ENCODE measurements at regions not wholly inside any gene's neighbourhood (a gene's known extent, or its start where the extent isn't known, plus 50 kb on each side); places are given as distances from the start of the nearest gene placed in this dataset.
"Not testable (repeated sequence)": the region's sequence is repeated elsewhere in the genome, so short reads cannot be mapped to it uniquely, and the experiment has no call there.

- H3K27me3 ChIP-seq (ENCODE audit: control insufficient read depth, insufficient read depth, low read length); H3K9me3 ChIP-seq (ENCODE audit: control insufficient read depth in 2 of 2, low read length in 2 of 2); H3K27ac ChIP-seq (ENCODE audit: insufficient read depth, low read length, poor library complexity, severe bottlenecking); ATAC-seq (ENCODE audit: low read depth in 2 of 2); H3K27me3 Mint-ChIP-seq; H3K4me3 Mint-ChIP-seq; H3K27ac Mint-ChIP-seq; H3K36me3 ChIP-seq (ENCODE audit: control insufficient read depth, insufficient read depth, low read length); H3K36me3 Mint-ChIP-seq; H3K4me1 Mint-ChIP-seq; DNase-seq; H3K9me3 Mint-ChIP-seq; H3K4me3 ChIP-seq (ENCODE audit: low read depth, low read length); H3K4me1 ChIP-seq (ENCODE audit: control insufficient read depth, insufficient read depth, low read length, poor library complexity, severe bottlenecking): not testable (repeated sequence)
Measured at GRCh38 chr9:40221596-40222233, 866.2 kb downstream of the SPATA31A1 start.

GRCh38 chr9:40222617-40223200 is 867.2 kb downstream of the SPATA31A1 start:
- not testable (repeated sequence) for H3K4me3 ChIP-seq (ENCODE audit: low read depth, low read length); H3K27me3 ChIP-seq (ENCODE audit: control insufficient read depth, insufficient read depth, low read length); H3K4me1 Mint-ChIP-seq; DNase-seq; H3K27me3 Mint-ChIP-seq; ATAC-seq (ENCODE audit: low read depth in 2 of 2); H3K36me3 Mint-ChIP-seq; H3K9me3 ChIP-seq (ENCODE audit: control insufficient read depth in 2 of 2, low read length in 2 of 2); H3K27ac Mint-ChIP-seq; H3K27ac ChIP-seq (ENCODE audit: insufficient read depth, low read length, poor library complexity, severe bottlenecking); H3K36me3 ChIP-seq (ENCODE audit: control insufficient read depth, insufficient read depth, low read length); H3K4me3 Mint-ChIP-seq; H3K4me1 ChIP-seq (ENCODE audit: control insufficient read depth, insufficient read depth, low read length, poor library complexity, severe bottlenecking); H3K9me3 Mint-ChIP-seq

- not testable (repeated sequence) for H3K9me3 Mint-ChIP-seq; H3K27me3 ChIP-seq (ENCODE audit: control insufficient read depth, insufficient read depth, low read length); H3K36me3 ChIP-seq (ENCODE audit: control insufficient read depth, insufficient read depth, low read length)
Measured at GRCh38 chr9:40223353-40223752, 867.9 kb downstream of the SPATA31A1 start.

More at GRCh38 chr9:40223353-40223752, 867.9 kb downstream of the SPATA31A1 start:
- not testable (repeated sequence) for H3K4me3 Mint-ChIP-seq; H3K9me3 ChIP-seq (ENCODE audit: control insufficient read depth in 2 of 2, low read length in 2 of 2); ATAC-seq (ENCODE audit: low read depth in 2 of 2); H3K4me1 ChIP-seq (ENCODE audit: control insufficient read depth, insufficient read depth, low read length, poor library complexity, severe bottlenecking); H3K4me3 ChIP-seq (ENCODE audit: low read depth, low read length); H3K36me3 Mint-ChIP-seq; H3K27ac ChIP-seq (ENCODE audit: insufficient read depth, low read length, poor library complexity, severe bottlenecking); H3K27ac Mint-ChIP-seq; DNase-seq; H3K27me3 Mint-ChIP-seq; H3K4me1 Mint-ChIP-seq

Data from CD4-positive, CD25-positive, alpha-beta regulatory T cell (primary cell).